BJ (cell line): ENCODE measurements at regions not wholly inside any gene's neighbourhood (a gene's known extent, or its start where the extent isn't known, plus 50 kb on each side); places are given as distances from the start of the nearest gene placed in this dataset.

Source experiments
- CTCF ChIA-PET: fragments of 350-600 bp; formaldehyde crosslinking; extraction: SDS; loops from one replicate; lab custom pipeline; 2021; ENCODE audit warnings: antibody characterized with exemption, inconsistent platforms; lab: Yijun Ruan, JAX
- POLR2A ChIA-PET: fragments of 300-600 bp; sonication (Branson Sonifier 250); formaldehyde crosslinking; extraction: SDS; loops from one replicate; lab custom pipeline; 2021; ENCODE audit warnings: antibody characterized with exemption; lab: Charles Lee
- DNase-seq: peaks from one replicate; pipeline ENCODE4 v3.0.0-alpha.2; 2011; ENCODE audit warnings: low read depth
- H3K27me3 ChIP-seq: 2 replicates; pipeline ENCODE4 v1.6.0; 2011; ENCODE audit warnings: low read length; ENCODE audit not compliant: control insufficient read depth, insufficient read depth
- H3K36me3 ChIP-seq: 2 replicates; pipeline ENCODE4 v1.5.1; 2011; ENCODE audit warnings: low read length; ENCODE audit not compliant: control insufficient read depth, insufficient read depth
- H3K4me3 ChIP-seq: 2 replicates; pipeline ENCODE4 v1.5.1; 2011; ENCODE audit warnings: low read depth, mild to moderate bottlenecking, control low read depth, low read length
- CTCF ChIP-seq: IDR thresholded peaks from 2 replicates; pipeline ENCODE4 v1.5.1; 2011; ENCODE audit warnings: low read depth, mild to moderate bottlenecking, control low read depth, inconsistent platforms, low read length, moderate library complexity; ENCODE audit not compliant: insufficient read depth

- no peak for DNase-seq
- H3K4me3 ChIP-seq, result no peak overlapping the region
- CTCF ChIA-PET, result no interaction called here
- POLR2A ChIA-PET, result no interaction called here
- H3K27me3 ChIP-seq, result no peaks in the 10 kb centered on the region
- TF ChIP-seq CTCF, result no peak
- H3K36me3 ChIP-seq, result no peaks in the 10 kb centered on the region
Observed at GRCh38 chr3:178479446-178479845, 56.8 kb upstream of the KCNMB2 start.

GRCh38 chr3:178479860-178480259 is 56.4 kb upstream of the KCNMB2 start:
- Histone ChIP-seq H3K4me3 (no peak overlapping the region), H3K27me3 (no peaks in the 10 kb centered on the region), H3K36me3 (no peaks in the 10 kb centered on the region)
- DNase-seq, result no peak
- CTCF ChIA-PET, result no interaction called here
- no peak for TF ChIP-seq CTCF
- POLR2A ChIA-PET, result no interaction called here

- no peak for TF ChIP-seq CTCF
- ChIA-PET POLR2A (no interaction called here), CTCF (interaction anchor here (1.1 kb wide), 1 partner anchor 27 kb away, joined by 3 read pairs; no protein-coding TSS in a partner anchor)
- no peak for DNase-seq
- Histone ChIP-seq H3K27me3 (no peaks in the 10 kb centered on the region), H3K36me3 (no peaks in the 10 kb centered on the region), H3K4me3 (no peak overlapping the region)
Observed at GRCh38 chr3:178480274-178480673, 56.0 kb upstream of the KCNMB2 start.

- CTCF ChIA-PET, result interaction anchor here (1.1 kb wide), 1 partner anchor 26 kb away, joined by 3 read pairs; no protein-coding TSS in a partner anchor
- no peak for TF ChIP-seq CTCF
- H3K27me3 ChIP-seq, result no peaks in the 10 kb centered on the region
- no peak for DNase-seq
- no peaks in the 10 kb centered on the region for H3K36me3 ChIP-seq
- no peak overlapping the region for H3K4me3 ChIP-seq
- POLR2A ChIA-PET, result no interaction called here
Observed at GRCh38 chr3:178480795-178481194, 55.4 kb upstream of the KCNMB2 start.

- Histone ChIP-seq H3K4me3 (no peak overlapping the region), H3K27me3 (no peaks in the 10 kb centered on the region), H3K36me3 (no peaks in the 10 kb centered on the region)
- ChIA-PET POLR2A (interaction anchor here (0.6 kb wide), 1 partner anchor 12 kb away, joined by 27 read pairs; no protein-coding TSS in a partner anchor), CTCF (no interaction called here)
- TF ChIP-seq CTCF, result no peak
- no peak for DNase-seq
Observed at GRCh38 chr3:178482981-178483380, 53.3 kb upstream of the KCNMB2 start.
